ENCODE measurements at regions not wholly inside any gene's neighbourhood (a gene's known extent, or its start where the extent isn't known, plus 50 kb on each side); places are given as distances from the start of the nearest gene placed in this dataset.

- H3K9ac ChIP-seq (ENCODE audit: low read depth in 1 of 2, low read length in 2 of 2) = no peak overlapping the region
Observed at GRCh38 chr7:11956991-11957390, 125.0 kb upstream of the THSD7A start.

GRCh38 chr7:11957956-11958355 is 126.0 kb upstream of the THSD7A start:
- no peak overlapping the region for H3K9ac ChIP-seq (ENCODE audit: low read depth in 1 of 2, low read length in 2 of 2)
- no peak for DNase-seq (ENCODE audit: low spot score)
- TF ChIP-seq HNF4G (IDR thresholded peaks at IDR 0.05) (no peak), YY1 (IDR thresholded peaks at IDR 0.05) (no peak), EGR1 (IDR thresholded peaks at IDR 0.05; ENCODE audit: low read depth in 2 of 2) (no peak), TAF1 (conservative IDR thresholded peaks at IDR 0.05) (no peak), HNF4A (conservative IDR thresholded peaks at IDR 0.05) (no peak), RAD21 (IDR thresholded peaks at IDR 0.05) (no peak), REST (IDR thresholded peaks at IDR 0.05) (no peak), FOXA1 (IDR thresholded peaks at IDR 0.05) (no peak), CTCF (IDR thresholded peaks at IDR 0.05; ENCODE audit: low read depth, low read length, missing input control) (no peak), RXRA (IDR thresholded peaks at IDR 0.05) (no peak), FOXA2 (IDR thresholded peaks at IDR 0.05) (no peak), NR2F2 (IDR thresholded peaks at IDR 0.05) (no peak), JUND (IDR thresholded peaks at IDR 0.05) (no peak)

More at GRCh38 chr7:11956991-11957390, 125.0 kb upstream of the THSD7A start:
- Histone ChIP-seq H3K9me3 (ENCODE audit: control insufficient read depth in 4 of 4, low read length in 3 of 4) (no peaks in the 10 kb centered on the region), H3K27me3 (ENCODE audit: control insufficient read depth in 4 of 4, insufficient read depth in 4 of 4, low read length in 3 of 4) (no peaks in the 10 kb centered on the region), H3K27ac (ENCODE audit: low read depth in 1 of 2, low read length in 2 of 2) (no peak overlapping the region), H3K4me3 (ENCODE audit: low read depth in 1 of 3, low read length in 3 of 3) (no peak overlapping the region), H3K4me1 (ENCODE audit: control insufficient read depth in 4 of 4, insufficient read depth in 4 of 4, low read length in 3 of 4) (no peaks in the 10 kb centered on the region), H3K36me3 (ENCODE audit: control insufficient read depth in 4 of 4, insufficient read depth in 3 of 4, low read depth in 1 of 4, low read length in 3 of 4) (no peaks in the 10 kb centered on the region)
- 82% methylated on average over 5 of the region's 5 CpGs for WGBS
- DNase-seq (ENCODE audit: low spot score) = no peak
- TF ChIP-seq REST (IDR thresholded peaks at IDR 0.05) (no peak), YY1 (IDR thresholded peaks at IDR 0.05) (no peak), HNF4A (conservative IDR thresholded peaks at IDR 0.05) (no peak), RAD21 (IDR thresholded peaks at IDR 0.05) (no peak), TAF1 (conservative IDR thresholded peaks at IDR 0.05) (no peak), NR2F2 (IDR thresholded peaks at IDR 0.05) (no peak), EGR1 (IDR thresholded peaks at IDR 0.05; ENCODE audit: low read depth in 2 of 2) (no peak), ZBTB33 (IDR thresholded peaks at IDR 0.05) (no peak), SP1 (IDR thresholded peaks at IDR 0.05) (no peak), JUND (IDR thresholded peaks at IDR 0.05) (no peak), FOXA2 (IDR thresholded peaks at IDR 0.05) (no peak), GABPA (IDR thresholded peaks at IDR 0.05 in 1 of 2, conservative IDR thresholded peaks at IDR 0.05 in 1 of 2) (no peak), RXRA (IDR thresholded peaks at IDR 0.05) (no peak)

More at GRCh38 chr7:11957956-11958355, 126.0 kb upstream of the THSD7A start:
- H3K27me3 ChIP-seq (ENCODE audit: control insufficient read depth in 4 of 4, insufficient read depth in 4 of 4, low read length in 3 of 4) = no peaks in the 10 kb centered on the region
- WGBS = 80% methylated on average over 1 of the region's 1 CpG
- no peaks in the 10 kb centered on the region for H3K36me3 ChIP-seq (ENCODE audit: control insufficient read depth in 4 of 4, insufficient read depth in 3 of 4, low read depth in 1 of 4, low read length in 3 of 4)
- H3K4me3 ChIP-seq (ENCODE audit: low read depth in 1 of 3, low read length in 3 of 3) = no peak overlapping the region
- H3K27ac ChIP-seq (ENCODE audit: low read depth in 1 of 2, low read length in 2 of 2) = no peak overlapping the region
- no peaks in the 10 kb centered on the region for H3K9me3 ChIP-seq (ENCODE audit: control insufficient read depth in 4 of 4, low read length in 3 of 4)
- H3K4me1 ChIP-seq (ENCODE audit: control insufficient read depth in 4 of 4, insufficient read depth in 4 of 4, low read length in 3 of 4) = no peaks in the 10 kb centered on the region

Data from liver (tissue), 8 donors.